MM.1S (cell line): ENCODE measurements at regions not wholly inside any gene's neighbourhood (a gene's known extent, or its start where the extent isn't known, plus 50 kb on each side); places are given as distances from the start of the nearest gene placed in this dataset.

ENCODE experiments used
- DNase-seq: peaks from one replicate; pipeline ENCODE4 v3.0.0-alpha.2; 2015
- H2AFZ ChIP-seq: fragments of 300-600 bp; sonication (generic); 2 replicates; pipeline ENCODE4 v1.6.0; 2016; ENCODE audit warnings: antibody characterized with exemption, low read length
- H3F3A ChIP-seq: fragments of 300-600 bp; sonication (generic); 2 replicates; pipeline ENCODE4 v1.6.1; 2016; ENCODE audit warnings: mild to moderate bottlenecking, antibody characterized with exemption, low read length, moderate library complexity, mixed read lengths; ENCODE audit not compliant: insufficient read depth
- H3K27ac ChIP-seq: fragments of 300-600 bp; sonication (generic); 2 replicates; pipeline ENCODE4 v1.5.1; 2016; ENCODE audit warnings: mild to moderate bottlenecking, low read length
- H3K27me3 ChIP-seq: fragments of 300-600 bp; sonication (generic); replicated peaks from 2 replicates; pipeline ENCODE4 v1.6.0; 2016; ENCODE audit warnings: low read length; ENCODE audit not compliant: insufficient read depth
- H3K36me3 ChIP-seq: fragments of 300-600 bp; sonication (generic); replicated peaks from 2 replicates; pipeline ENCODE4 v1.6.1; 2016; ENCODE audit warnings: mild to moderate bottlenecking, low read length, mixed read lengths; ENCODE audit not compliant: insufficient read depth
- H3K4me1 ChIP-seq: fragments of 300-600 bp; sonication (generic); 2 replicates; pipeline ENCODE4 v1.6.1; 2016; ENCODE audit warnings: low read length, mixed read lengths
- H3K4me2 ChIP-seq: fragments of 300-600 bp; sonication (generic); 2 replicates; pipeline ENCODE4 v1.6.0; 2016; ENCODE audit warnings: low read depth, low read length
- H3K4me3 ChIP-seq: fragments of 300-600 bp; sonication (generic); 2 replicates; pipeline ENCODE4 v1.5.1; 2016; ENCODE audit warnings: low read length, mixed read lengths
- H3K79me2 ChIP-seq: fragments of 300-600 bp; sonication (generic); 2 replicates; pipeline ENCODE4 v1.6.1; 2016; ENCODE audit warnings: mixed run types, low read length, mixed read lengths
- H3K9ac ChIP-seq: fragments of 300-600 bp; sonication (generic); 2 replicates; pipeline ENCODE4 v1.6.1; 2016; ENCODE audit warnings: low read length, mixed read lengths
- H3K9me2 ChIP-seq: fragments of 300-600 bp; sonication (generic); replicated peaks from 2 replicates; pipeline ENCODE4 v1.6.1; 2016; ENCODE audit warnings: mild to moderate bottlenecking, low read length, mixed read lengths; ENCODE audit not compliant: insufficient read depth
- H3K9me3 ChIP-seq: fragments of 300-600 bp; sonication (generic); replicated peaks from 2 replicates; pipeline ENCODE4 v1.6.1; 2016; ENCODE audit warnings: mild to moderate bottlenecking, low read length, mixed read lengths; ENCODE audit not compliant: insufficient read depth
- H4K20me1 ChIP-seq: fragments of 300-600 bp; sonication (generic); 2 replicates; pipeline ENCODE4 v1.6.1; 2016; ENCODE audit warnings: mild to moderate bottlenecking, low read length, moderate library complexity, mixed read lengths; ENCODE audit not compliant: insufficient read depth
- EZH2 ChIP-seq: fragments of 300-600 bp; sonication (generic); optimal IDR thresholded peaks from 2 replicates; pipeline ENCODE3; 2017; ENCODE audit warnings: low read depth, mild to moderate bottlenecking, antibody characterized with exemption, low read length, mixed read lengths
- EZH2phosphoT487 ChIP-seq: fragments of 300-600 bp; sonication (generic); IDR thresholded peaks from 2 replicates; pipeline ENCODE4 v1.6.1; 2018; ENCODE audit warnings: antibody characterized with exemption, low read length
- TF ChIP-seq, protein P1 (sequence below): fragments of 300-600 bp; sonication (generic); IDR thresholded peaks from 2 replicates; pipeline ENCODE4 v1.5.1; 2016; ENCODE audit warnings: antibody characterized with exemption, low read length, mixed read lengths

DNA sequence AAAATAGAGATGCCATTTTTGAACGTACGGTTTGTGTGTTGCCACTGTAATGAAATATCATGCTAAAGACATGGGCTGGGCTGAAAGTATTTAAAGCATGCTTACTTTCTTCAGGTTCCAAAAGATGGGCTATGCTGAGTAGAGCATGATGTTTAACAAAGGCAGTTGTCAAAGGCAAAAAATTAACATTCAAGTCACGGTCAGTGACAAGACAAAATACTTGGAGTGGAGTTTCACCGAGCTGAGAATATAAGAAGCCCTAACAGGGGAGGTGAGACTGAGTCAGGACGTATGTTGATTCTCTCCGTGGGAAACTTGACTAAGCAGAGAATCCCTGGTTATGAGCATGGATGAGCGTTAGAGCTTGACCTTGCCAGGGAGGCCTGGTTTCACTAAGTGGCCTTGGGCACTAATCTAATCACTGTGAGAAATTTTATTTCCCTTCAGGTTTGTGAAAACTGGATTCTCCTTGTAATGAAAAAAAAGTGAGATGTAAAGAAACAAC is 218.2 kb upstream of the ADAMTS9 start:
- Histone ChIP-seq H3K79me2 (no peaks in the 10 kb centered on the region), H3K4me1 (no peaks in the 10 kb centered on the region), H3F3A (no peaks in the 10 kb centered on the region), H3K4me2 (no peak overlapping the region), H2AFZ (no peak overlapping the region), H3K9me3 (no peaks in the 10 kb centered on the region), H3K9ac (no peak overlapping the region), H3K27me3 (no peaks in the 10 kb centered on the region), H3K27ac (no peak overlapping the region), H4K20me1 (no peaks in the 10 kb centered on the region), H3K4me3 (no peak overlapping the region), H3K36me3 (no peaks in the 10 kb centered on the region), H3K9me2 (no peaks in the 10 kb centered on the region)
- no peak for TF ChIP-seq EZH2phosphoT487
- TF ChIP-seq EZH2: no peak
- TF ChIP-seq, protein P1, sequence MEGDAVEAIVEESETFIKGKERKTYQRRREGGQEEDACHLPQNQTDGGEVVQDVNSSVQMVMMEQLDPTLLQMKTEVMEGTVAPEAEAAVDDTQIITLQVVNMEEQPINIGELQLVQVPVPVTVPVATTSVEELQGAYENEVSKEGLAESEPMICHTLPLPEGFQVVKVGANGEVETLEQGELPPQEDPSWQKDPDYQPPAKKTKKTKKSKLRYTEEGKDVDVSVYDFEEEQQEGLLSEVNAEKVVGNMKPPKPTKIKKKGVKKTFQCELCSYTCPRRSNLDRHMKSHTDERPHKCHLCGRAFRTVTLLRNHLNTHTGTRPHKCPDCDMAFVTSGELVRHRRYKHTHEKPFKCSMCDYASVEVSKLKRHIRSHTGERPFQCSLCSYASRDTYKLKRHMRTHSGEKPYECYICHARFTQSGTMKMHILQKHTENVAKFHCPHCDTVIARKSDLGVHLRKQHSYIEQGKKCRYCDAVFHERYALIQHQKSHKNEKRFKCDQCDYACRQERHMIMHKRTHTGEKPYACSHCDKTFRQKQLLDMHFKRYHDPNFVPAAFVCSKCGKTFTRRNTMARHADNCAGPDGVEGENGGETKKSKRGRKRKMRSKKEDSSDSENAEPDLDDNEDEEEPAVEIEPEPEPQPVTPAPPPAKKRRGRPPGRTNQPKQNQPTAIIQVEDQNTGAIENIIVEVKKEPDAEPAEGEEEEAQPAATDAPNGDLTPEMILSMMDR: no peak
- DNase-seq: no peak

DNA sequence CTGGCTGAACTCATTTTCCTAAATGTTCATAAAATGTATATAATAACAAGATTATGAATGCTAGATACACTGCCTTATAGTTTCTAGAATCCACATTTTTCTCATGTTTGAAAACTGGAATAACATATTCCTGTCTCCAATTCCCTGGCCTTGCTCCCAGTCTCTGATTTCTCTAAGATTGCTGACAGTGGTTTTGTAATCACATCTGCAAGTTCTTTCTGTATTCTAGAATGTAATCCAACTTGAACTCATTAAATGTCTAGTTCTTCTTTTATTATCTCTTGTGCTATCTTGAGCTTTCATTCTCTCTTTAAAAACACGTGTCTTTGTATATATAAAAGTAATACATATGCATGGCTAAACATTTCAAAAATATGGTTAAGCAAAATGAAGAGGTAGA is 215.2 kb upstream of the ADAMTS9 start:
- TF ChIP-seq, protein P1: no peak
- TF ChIP-seq EZH2: no peak
- no peak for TF ChIP-seq EZH2phosphoT487
- no peaks in the 10 kb centered on the region for H3K27me3 ChIP-seq

DNA sequence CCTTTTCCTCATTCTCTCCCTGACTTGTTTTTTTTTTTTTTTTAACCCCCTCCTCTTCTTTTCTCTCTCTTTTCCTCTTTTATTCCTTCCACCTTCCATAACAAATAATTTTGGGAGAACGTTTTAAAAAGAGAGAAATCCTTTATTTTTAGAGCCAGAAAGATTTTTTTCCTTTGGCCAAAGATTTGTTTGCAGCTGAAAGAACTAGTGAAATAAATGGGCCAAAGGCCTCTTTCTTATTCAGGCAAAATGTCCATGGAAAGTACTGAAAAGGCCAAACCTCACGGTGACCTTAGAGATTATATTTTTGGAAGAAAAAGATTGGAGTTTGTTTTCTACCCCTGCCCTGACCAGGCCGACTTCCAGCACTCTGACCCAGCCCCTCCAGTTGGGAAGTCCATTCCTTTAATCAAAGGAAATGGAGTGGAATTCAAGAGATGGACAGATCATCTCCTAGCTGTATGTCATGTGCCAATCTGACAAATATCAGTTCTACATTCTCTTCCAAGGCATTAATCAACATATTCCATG is 214.3 kb upstream of the ADAMTS9 start:
- Histone ChIP-seq H3K36me3 (no peaks in the 10 kb centered on the region), H3K27me3 (no peaks in the 10 kb centered on the region), H4K20me1 (no peaks in the 10 kb centered on the region), H3K4me3 (no peak overlapping the region), H3K27ac (no peak overlapping the region), H3F3A (no peaks in the 10 kb centered on the region), H3K9ac (no peak overlapping the region), H2AFZ (no peak overlapping the region), H3K9me3 (no peaks in the 10 kb centered on the region), H3K4me2 (no peak overlapping the region), H3K79me2 (no peaks in the 10 kb centered on the region), H3K9me2 (no peaks in the 10 kb centered on the region), H3K4me1 (no peaks in the 10 kb centered on the region)
- TF ChIP-seq EZH2phosphoT487 (no peak), EZH2 (no peak)
- TF ChIP-seq, protein P1: no peak
- DNase-seq: no peak

More for the DNA sequence above, 215.2 kb upstream of the ADAMTS9 start:
- Histone ChIP-seq H3K4me3 (no peak overlapping the region), H3K9me3 (no peaks in the 10 kb centered on the region), H4K20me1 (no peaks in the 10 kb centered on the region), H3K79me2 (no peaks in the 10 kb centered on the region), H3K9me2 (no peaks in the 10 kb centered on the region), H3K4me1 (no peaks in the 10 kb centered on the region), H3F3A (no peaks in the 10 kb centered on the region), H3K9ac (no peak overlapping the region), H3K4me2 (no peak overlapping the region), H2AFZ (no peak overlapping the region), H3K27ac (no peak overlapping the region), H3K36me3 (no peaks in the 10 kb centered on the region)
- DNase-seq: no peak
